ENCODE measurements at regions not wholly inside any gene's neighbourhood (a gene's known extent, or its start where the extent isn't known, plus 50 kb on each side); places are given as distances from the start of the nearest gene placed in this dataset.
"Not testable (repeated sequence)": the region's sequence is repeated elsewhere in the genome, so short reads cannot be mapped to it uniquely, and the experiment has no call there.

DNA sequence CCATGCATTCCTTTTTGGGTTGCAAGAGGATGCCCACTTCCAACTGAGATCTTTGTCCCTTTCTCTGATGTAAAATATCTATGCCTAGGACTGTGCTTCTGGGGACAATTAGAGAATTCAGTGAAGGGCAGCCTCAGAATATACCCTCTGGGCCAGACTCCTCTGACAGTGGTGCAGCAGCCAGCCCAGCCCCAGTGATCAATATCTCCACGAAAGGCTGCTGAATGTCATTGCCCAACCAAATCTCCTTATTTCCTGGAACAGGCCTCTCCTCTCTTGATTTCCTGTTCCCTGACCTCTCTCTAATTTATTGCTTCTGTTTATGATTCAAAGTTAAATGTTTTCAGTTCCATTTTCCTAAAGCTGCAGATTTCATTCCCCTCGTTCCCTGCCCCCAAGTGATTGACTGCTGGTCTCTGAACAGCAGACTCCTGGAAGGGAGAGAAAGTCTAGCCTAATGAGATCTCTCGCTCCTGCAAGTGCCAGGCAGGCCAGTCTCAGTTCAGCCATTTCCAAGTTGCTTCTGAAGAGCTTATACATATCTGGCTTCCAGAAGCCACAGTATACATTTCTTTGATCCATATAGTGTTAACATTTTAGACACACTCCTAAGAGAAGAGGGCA lies 104.4 kb upstream of the SALL1 start:
- DNase-seq (ENCODE audit: low spot score), result no peak

- not testable (repeated sequence) for DNase-seq (ENCODE audit: low spot score)
These were observed 103.3 kb upstream of the SALL1 start for GRCh38 chr16:51254390-51254789.

GRCh38 chr16:51248217-51248616 lies 97.1 kb upstream of the SALL1 start:
- DNase-seq (ENCODE audit: low spot score), result no peak

DNA sequence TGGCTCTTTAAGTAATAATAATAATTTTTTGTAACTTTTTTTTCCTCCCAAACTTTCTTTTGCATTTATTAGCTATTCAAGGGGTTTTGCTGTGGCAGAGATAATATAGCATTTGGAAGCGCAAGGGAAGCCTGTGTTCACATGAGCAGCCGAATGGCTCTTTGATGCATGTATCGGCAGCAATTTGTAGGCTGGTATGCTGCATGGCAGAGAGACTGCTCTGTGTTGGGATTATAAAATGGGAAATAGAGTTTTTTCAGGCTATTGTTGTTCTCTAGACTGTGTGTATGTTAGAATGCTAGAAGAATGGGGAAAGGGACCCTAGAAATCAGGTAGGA lies 94.6 kb upstream of the SALL1 start:
- DNase-seq (ENCODE audit: low spot score), result no peak

- no peak for DNase-seq (ENCODE audit: low spot score)
These were observed 94.0 kb upstream of the SALL1 start for GRCh38 chr16:51244887-51245657.

DNA sequence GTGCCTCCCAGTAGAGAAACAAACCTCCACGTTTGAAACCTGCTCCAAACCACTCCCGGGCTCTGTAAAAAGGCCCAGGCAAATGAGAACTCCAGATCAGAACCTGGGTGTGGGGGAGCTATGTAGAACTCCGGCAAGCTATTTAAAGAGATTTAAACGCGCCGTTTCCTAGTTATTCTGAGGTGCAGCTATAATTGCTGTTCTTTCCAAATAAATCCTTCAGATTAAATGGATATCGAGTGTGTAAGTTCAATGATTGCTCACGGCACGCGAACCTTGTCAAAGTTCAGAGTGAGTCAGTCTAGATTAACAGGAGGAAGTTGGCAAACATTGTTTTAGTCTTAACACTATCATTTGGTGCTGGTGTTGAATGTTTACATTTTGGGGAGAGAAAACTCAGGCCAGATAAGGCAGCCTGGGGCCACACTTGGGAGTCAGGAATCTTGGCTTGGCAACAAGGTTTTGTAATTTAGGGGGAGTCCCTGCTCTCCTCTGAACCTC lies 92.9 kb upstream of the SALL1 start:
- DNase-seq (ENCODE audit: low spot score), result no peak

- DNase-seq (ENCODE audit: low spot score), result no peak
These were observed 91.4 kb upstream of the SALL1 start for GRCh38 chr16:51242296-51242994.

DNA sequence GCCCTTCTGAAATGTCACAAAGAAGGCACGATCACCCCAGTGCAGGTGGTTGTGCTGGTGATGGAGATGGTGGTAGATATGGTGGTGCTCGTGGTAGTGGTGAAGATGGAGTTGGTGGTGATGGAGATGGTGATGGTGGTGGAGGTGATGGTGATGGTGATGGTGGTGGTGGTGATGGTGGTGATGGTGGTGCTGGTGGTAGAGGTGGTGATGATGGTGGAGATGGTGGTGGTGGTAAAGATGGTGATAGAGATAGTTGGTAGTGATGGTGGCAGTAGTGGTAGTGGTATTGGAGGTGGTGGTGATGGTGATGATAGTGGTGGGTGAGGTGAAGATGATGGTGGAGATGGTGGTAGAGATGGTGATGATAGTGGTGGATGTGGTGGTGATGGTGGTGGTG lies 88.1 kb upstream of the SALL1 start:
- DNase-seq (ENCODE audit: low spot score), result no peak

GRCh38 chr16:51237861-51238378 lies 86.8 kb upstream of the SALL1 start:
- DNase-seq (ENCODE audit: low spot score), result no peak

DNA sequence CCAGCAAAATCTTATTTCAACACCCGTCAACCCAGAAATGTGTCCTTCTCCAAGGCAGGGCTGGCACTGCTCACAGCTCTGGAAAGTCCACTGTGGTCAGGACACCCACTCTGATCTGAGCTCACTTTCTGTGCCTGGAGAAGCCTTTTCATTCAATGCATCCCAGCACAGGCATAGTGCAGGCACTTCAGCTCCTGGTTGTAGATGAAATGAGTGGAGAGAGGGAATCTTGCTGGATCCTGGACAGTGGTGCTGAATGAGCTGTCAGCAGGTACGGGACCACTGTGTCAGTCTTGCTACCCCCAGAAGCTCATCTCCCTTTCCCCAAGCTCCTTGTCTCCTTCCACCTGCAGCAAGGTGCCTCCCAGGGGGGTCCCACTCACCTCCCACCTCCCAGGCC lies 86.1 kb upstream of the SALL1 start:
- no peak for DNase-seq (ENCODE audit: low spot score)

- DNase-seq (ENCODE audit: low spot score), result no peak
These were observed 85.5 kb upstream of the SALL1 start for GRCh38 chr16:51236583-51236982.

- DNase-seq (ENCODE audit: low spot score), result no peak
These were observed 80.6 kb upstream of the SALL1 start for GRCh38 chr16:51231702-51232101.

GRCh38 chr16:51230035-51230434 lies 79.0 kb upstream of the SALL1 start:
- not testable (repeated sequence) for DNase-seq (ENCODE audit: low spot score)

GRCh38 chr16:51228097-51228659 lies 77.1 kb upstream of the SALL1 start:
- DNase-seq (ENCODE audit: low spot score), result no peak

DNA sequence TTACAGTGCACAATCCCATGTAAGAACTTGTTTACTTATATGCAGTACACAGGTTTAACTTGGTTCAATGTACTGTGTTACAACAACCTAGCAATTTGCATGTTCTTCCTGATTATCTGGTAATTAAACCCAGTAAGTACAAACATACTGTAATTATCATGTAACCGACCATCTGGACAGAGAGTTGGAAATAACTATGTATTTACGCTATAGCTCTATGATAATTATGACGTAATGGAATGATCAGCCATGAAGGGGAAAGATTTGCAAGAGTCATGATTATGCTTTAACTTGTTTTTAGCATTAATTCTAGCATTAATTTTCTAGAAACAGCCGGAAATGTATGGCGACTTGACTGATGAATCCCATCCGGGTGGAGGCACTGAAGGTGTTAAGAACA lies 74.8 kb upstream of the SALL1 start:
- DNase-seq (ENCODE audit: low spot score), result no peak

DNA sequence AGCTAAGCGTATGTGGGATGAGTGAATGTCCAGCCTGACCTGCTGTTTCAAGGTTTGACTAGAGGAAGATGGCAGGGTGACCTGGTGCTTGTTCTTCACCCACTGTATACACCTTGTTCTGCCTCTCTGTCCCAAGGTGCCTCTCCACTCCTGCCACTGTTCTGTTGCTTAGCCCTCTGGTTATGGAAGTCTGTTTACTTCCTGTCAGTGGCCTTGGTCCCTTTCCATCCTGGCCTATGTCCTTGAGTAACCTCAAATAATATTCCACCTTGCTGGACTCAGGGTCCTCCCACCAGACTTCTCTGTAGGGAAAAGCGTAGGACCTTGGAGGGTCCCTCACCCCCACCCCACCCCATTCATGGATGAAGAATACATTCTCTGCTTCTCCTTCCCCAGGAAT lies 73.2 kb upstream of the SALL1 start:
- DNase-seq (ENCODE audit: low spot score), result no peak

DNA sequence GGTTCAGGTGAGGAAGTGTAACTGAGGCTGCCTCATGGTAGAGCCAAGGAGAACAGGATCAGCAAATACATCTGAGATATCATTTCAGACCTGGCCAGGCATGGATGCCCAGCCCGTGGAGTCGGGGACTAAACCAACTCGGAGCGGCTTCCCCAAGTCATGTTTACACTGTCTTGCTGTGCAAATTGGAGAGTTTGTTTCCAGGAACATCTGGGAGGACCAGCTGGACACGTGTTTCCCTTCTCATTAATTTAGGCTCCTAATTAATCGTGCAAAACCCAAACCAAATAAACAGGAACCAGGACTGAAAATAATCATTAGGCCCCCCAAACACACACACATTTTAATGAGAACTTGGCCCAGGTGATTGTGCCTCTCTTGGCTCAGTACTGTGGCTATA lies 70.9 kb upstream of the SALL1 start:
- no peak for DNase-seq (ENCODE audit: low spot score)

DNA sequence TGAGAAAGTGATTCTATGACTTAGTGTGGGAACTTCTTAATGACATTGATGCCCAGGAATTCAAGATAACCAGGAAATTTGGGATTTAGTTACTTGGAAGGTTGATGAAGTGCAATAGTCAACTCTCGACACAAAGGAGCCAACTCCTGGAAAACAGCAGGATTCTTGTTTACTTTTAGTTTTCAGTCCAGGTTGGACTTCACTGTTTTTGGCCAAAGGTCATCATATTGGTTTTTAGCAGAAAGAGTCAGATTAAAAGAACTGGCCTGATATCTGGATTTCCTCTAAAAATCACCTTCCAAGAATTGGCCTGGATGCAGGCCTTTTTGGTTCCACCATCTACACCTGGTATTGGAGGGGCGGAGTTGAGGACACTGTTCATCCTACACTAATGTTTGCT lies 60.1 kb upstream of the SALL1 start:
- no peak for DNase-seq (ENCODE audit: low spot score)

DNA sequence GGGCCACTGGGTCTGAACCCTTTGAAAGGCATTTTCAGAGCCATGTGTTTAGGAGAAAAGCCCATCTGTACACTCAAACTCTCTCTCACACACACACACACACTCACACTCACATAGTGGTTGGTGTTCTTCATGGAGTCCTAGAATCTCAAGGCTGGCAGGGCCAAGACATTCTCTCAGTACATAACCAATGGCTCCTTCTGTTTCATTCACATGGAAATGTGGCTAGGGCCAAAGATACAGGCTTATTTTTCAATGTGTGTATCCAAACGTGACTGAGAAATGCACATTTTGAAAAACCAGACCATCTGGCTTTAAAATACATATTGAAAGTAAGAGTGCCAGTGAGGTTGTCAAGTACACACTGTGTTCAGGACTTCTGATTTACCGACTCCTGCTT lies 59.0 kb upstream of the SALL1 start:
- no peak for DNase-seq (ENCODE audit: low spot score)

- DNase-seq (ENCODE audit: low spot score), result no peak
These were observed 50.5 kb upstream of the SALL1 start for GRCh38 chr16:51201604-51202003.
